ENCODE measurements at regions not wholly inside any gene's neighbourhood (a gene's known extent, or its start where the extent isn't known, plus 50 kb on each side); places are given as distances from the start of the nearest gene placed in this dataset.
"Not testable (repeated sequence)": the region's sequence is repeated elsewhere in the genome, so short reads cannot be mapped to it uniquely, and the experiment has no call there.

- H4K5ac ChIP-seq (ENCODE audit: low read depth, low read length); CTCF ChIA-PET; H3K4ac ChIP-seq (ENCODE audit: low read depth, low read length); dilution Hi-C loops (cut with HindIII; ENCODE audit: low sequenced_read_pairs, unreplicated experiment); H2BK5ac ChIP-seq (ENCODE audit: low read depth, low read length, poor library complexity, severe bottlenecking); H3K4me1 ChIP-seq (ENCODE audit: control insufficient read depth, insufficient read depth, low read length); H2BK120ac ChIP-seq (ENCODE audit: low read depth, low read length); H4K91ac ChIP-seq (ENCODE audit: insufficient read depth, low read depth, low read length); H3K36me3 ChIP-seq (ENCODE audit: control insufficient read depth, insufficient read depth, low read length); H2AK5ac ChIP-seq (ENCODE audit: low read depth, low read length); H2AK9ac ChIP-seq (replicated peaks; ENCODE audit: low read depth, low read length, poor library complexity); POLR2A ChIA-PET (ENCODE audit: unreplicated experiment); H3K23ac ChIP-seq (ENCODE audit: low read depth, low read length); H3K9ac ChIP-seq (ENCODE audit: low read depth, low read length); intact Hi-C loops (cut with micrococcal nuclease); H3K18ac ChIP-seq (ENCODE audit: low read depth, low read length); H2BK20ac ChIP-seq (ENCODE audit: low read depth, low read length); H3K56ac ChIP-seq (ENCODE audit: extremely low read depth, insufficient read depth, low read length); H3K14ac ChIP-seq (replicated peaks; ENCODE audit: low read depth, low read length); in situ Hi-C loops (cut with MboI; ENCODE audit: low sequenced_read_pairs); H4K8ac ChIP-seq (ENCODE audit: low read depth in 2 of 2, low read length in 2 of 2); H3K27ac ChIP-seq (ENCODE audit: insufficient read depth, low read length); H2BK15ac ChIP-seq (ENCODE audit: low read depth, low read length); H4K20me1 ChIP-seq (ENCODE audit: insufficient read depth, low read length); H2AFZ ChIP-seq (replicated peaks; ENCODE audit: low read length, poor library complexity); H3K9me1 ChIP-seq (ENCODE audit: insufficient read depth, low read length); H3K4me3 ChIP-seq (ENCODE audit: insufficient read depth, low read depth, low read length); ATAC-seq (ENCODE audit: low read depth); H3K4me2 ChIP-seq (ENCODE audit: low read depth, low read length); H3K79me1 ChIP-seq (ENCODE audit: low read depth in 1 of 2, low read length in 2 of 2); BruUV-seq (replicated peaks); DNase-seq; H3K9me3 ChIP-seq (ENCODE audit: control insufficient read depth, insufficient read depth, low read length); H3K27me3 ChIP-seq (ENCODE audit: control insufficient read depth, insufficient read depth, low read length): not testable (repeated sequence)
- no CpG with 5 or more reads among the region's 3 CpGs for WGBS, 2 experiments (ENCODE audit: extremely low coverage in 2 of 2, insufficient read length in 1 of 2)
These were observed 151.0 kb downstream of the IPO8 start for GRCh38 chr12:30544704-30545103.
